Osteoblast (primary cell): ENCODE measurements at regions not wholly inside any gene's neighbourhood (a gene's known extent, or its start where the extent isn't known, plus 50 kb on each side); places are given as distances from the start of the nearest gene placed in this dataset.

Experiments used
- DNase-seq: peaks from one replicate; pipeline ENCODE4 v3.0.0; 2011; ENCODE audit warnings: low spot score, mixed read lengths; ENCODE audit not compliant: insufficient read length; ENCODE audit errors: missing footprints
- H2AFZ ChIP-seq: 2 replicates; pipeline ENCODE4 v1.6.0; 2011; ENCODE audit warnings: mild to moderate bottlenecking, low read length
- H3K27ac ChIP-seq: 2 replicates; pipeline ENCODE4 v1.5.1; 2011; ENCODE audit warnings: mild to moderate bottlenecking, low read depth, low read length, moderate library complexity
- H3K27me3 ChIP-seq: 2 replicates; pipeline ENCODE4 v1.6.0; 2012; ENCODE audit warnings: mild to moderate bottlenecking, control low read depth, inconsistent platforms, low read length, moderate library complexity; ENCODE audit not compliant: insufficient read depth
- H3K36me3 ChIP-seq: 2 replicates; pipeline ENCODE4 v1.5.1; 2011; ENCODE audit warnings: mild to moderate bottlenecking, low read length, control low read depth, moderate library complexity; ENCODE audit not compliant: insufficient read depth
- H3K4me1 ChIP-seq: 2 replicates; pipeline ENCODE4 v1.5.1; 2011; ENCODE audit warnings: mild to moderate bottlenecking, low read length, control low read depth, moderate library complexity; ENCODE audit not compliant: insufficient read depth
- H3K4me2 ChIP-seq: 2 replicates; pipeline ENCODE4 v1.6.0; 2011; ENCODE audit warnings: mild to moderate bottlenecking, low read length; ENCODE audit not compliant: insufficient read depth
- H3K4me3 ChIP-seq: fragments of 200-600 bp; sonication (generic); 3 replicates; pipeline ENCODE4 v1.5.1; 2012; ENCODE audit warnings: mild to moderate bottlenecking, low read length, inconsistent platforms; ENCODE audit not compliant: insufficient read depth
- H3K79me2 ChIP-seq: 2 replicates; pipeline ENCODE4 v1.6.0; 2012; ENCODE audit warnings: mild to moderate bottlenecking, low read length, control low read depth, inconsistent platforms; ENCODE audit not compliant: insufficient read depth
- H3K9me3 ChIP-seq: 2 replicates; pipeline ENCODE4 v1.5.1; 2011; ENCODE audit warnings: low read depth, low read length, control low read depth
- H4K20me1 ChIP-seq: 2 replicates; pipeline ENCODE4 v1.6.0; 2012; ENCODE audit warnings: mild to moderate bottlenecking, low read length, control low read depth; ENCODE audit not compliant: insufficient read depth
- CTCF ChIP-seq: IDR thresholded peaks from 2 replicates; pipeline ENCODE4 v1.5.1; 2011; ENCODE audit warnings: mild to moderate bottlenecking, low read depth, low read length, moderate library complexity; ENCODE audit errors: extremely low read depth

- Histone ChIP-seq H3K36me3 (no peaks in the 10 kb centered on the region), H3K4me3 (no peak overlapping the region), H3K9me3 (no peaks in the 10 kb centered on the region), H3K4me2 (no peak overlapping the region), H3K27me3 (no peaks in the 10 kb centered on the region), H3K27ac (no peak overlapping the region), H3K4me1 (no peaks in the 10 kb centered on the region), H2AFZ (no peak overlapping the region), H4K20me1 (no peaks in the 10 kb centered on the region), H3K79me2 (no peaks in the 10 kb centered on the region)
- DNase-seq, result no peak
- TF ChIP-seq CTCF, result no peak
Observed at GRCh38 chr6:21457647-21458046, 135.9 kb upstream of the SOX4 start.

GRCh38 chr6:21459641-21460040 lies 133.9 kb upstream of the SOX4 start:
- H3K36me3 ChIP-seq, result no peaks in the 10 kb centered on the region

GRCh38 chr6:21461844-21462518 lies 131.6 kb upstream of the SOX4 start:
- no peaks in the 10 kb centered on the region for H3K4me1 ChIP-seq
- H3K4me3 ChIP-seq, result no peak overlapping the region
- H3K9me3 ChIP-seq, result no peaks in the 10 kb centered on the region
- H3K36me3 ChIP-seq, result no peaks in the 10 kb centered on the region
- H2AFZ ChIP-seq, result no peak overlapping the region
- H4K20me1 ChIP-seq, result no peaks in the 10 kb centered on the region
- TF ChIP-seq CTCF, result no peak
- H3K79me2 ChIP-seq, result no peaks in the 10 kb centered on the region
- no peak for DNase-seq
- no peaks in the 10 kb centered on the region for H3K27me3 ChIP-seq
- no peak overlapping the region for H3K4me2 ChIP-seq
- no peak overlapping the region for H3K27ac ChIP-seq

More at GRCh38 chr6:21459641-21460040, 133.9 kb upstream of the SOX4 start:
- Histone ChIP-seq H3K4me2 (no peak overlapping the region), H3K27me3 (no peaks in the 10 kb centered on the region), H4K20me1 (no peaks in the 10 kb centered on the region), H3K27ac (no peak overlapping the region), H3K4me1 (no peaks in the 10 kb centered on the region), H3K4me3 (no peak overlapping the region), H2AFZ (no peak overlapping the region), H3K79me2 (no peaks in the 10 kb centered on the region), H3K9me3 (no peaks in the 10 kb centered on the region)
- no peak for DNase-seq
- no peak for TF ChIP-seq CTCF

GRCh38 chr6:21462519-21462852 lies 131.1 kb upstream of the SOX4 start:
- H3K36me3 ChIP-seq, result no peaks in the 10 kb centered on the region
- H3K4me3 ChIP-seq, result no peak overlapping the region
- H3K4me1 ChIP-seq, result no peaks in the 10 kb centered on the region
- no peak for TF ChIP-seq CTCF
- no peaks in the 10 kb centered on the region for H3K9me3 ChIP-seq
- no peaks in the 10 kb centered on the region for H3K79me2 ChIP-seq
- DNase-seq, result no peak
- no peak overlapping the region for H2AFZ ChIP-seq
- H3K4me2 ChIP-seq, result no peak overlapping the region
- no peaks in the 10 kb centered on the region for H3K27me3 ChIP-seq
- no peaks in the 10 kb centered on the region for H4K20me1 ChIP-seq
- no peak overlapping the region for H3K27ac ChIP-seq
